ENCODE measurements at regions not wholly inside any gene's neighbourhood (a gene's known extent, or its start where the extent isn't known, plus 50 kb on each side); places are given as distances from the start of the nearest gene placed in this dataset.

- DNase-seq (ENCODE audit: low read depth) = no peak
- TF ChIP-seq CTCF (conservative IDR thresholded peaks at IDR 0.05; ENCODE audit: low read depth, low read length) = no peak
Measured at GRCh38 chr1:30609999-30610345, 113.4 kb downstream of the MATN1 start.

GRCh38 chr1:30609336-30609998 lies 113.9 kb downstream of the MATN1 start:
- H3K4me3 ChIP-seq (ENCODE audit: low read depth, low read length) = no peak overlapping the region
- no peak for TF ChIP-seq CTCF (conservative IDR thresholded peaks at IDR 0.05; ENCODE audit: low read depth, low read length)
- no peak for DNase-seq (ENCODE audit: low read depth)

More at GRCh38 chr1:30609999-30610345, 113.4 kb downstream of the MATN1 start:
- no peak overlapping the region for H3K4me3 ChIP-seq (ENCODE audit: low read depth, low read length)

- no peak for DNase-seq (ENCODE audit: low read depth)
- no peak for TF ChIP-seq CTCF (conservative IDR thresholded peaks at IDR 0.05; ENCODE audit: low read depth, low read length)
- no peak overlapping the region for H3K4me3 ChIP-seq (ENCODE audit: low read depth, low read length)
Measured at GRCh38 chr1:30607723-30608122, 115.7 kb downstream of the MATN1 start.

DNA sequence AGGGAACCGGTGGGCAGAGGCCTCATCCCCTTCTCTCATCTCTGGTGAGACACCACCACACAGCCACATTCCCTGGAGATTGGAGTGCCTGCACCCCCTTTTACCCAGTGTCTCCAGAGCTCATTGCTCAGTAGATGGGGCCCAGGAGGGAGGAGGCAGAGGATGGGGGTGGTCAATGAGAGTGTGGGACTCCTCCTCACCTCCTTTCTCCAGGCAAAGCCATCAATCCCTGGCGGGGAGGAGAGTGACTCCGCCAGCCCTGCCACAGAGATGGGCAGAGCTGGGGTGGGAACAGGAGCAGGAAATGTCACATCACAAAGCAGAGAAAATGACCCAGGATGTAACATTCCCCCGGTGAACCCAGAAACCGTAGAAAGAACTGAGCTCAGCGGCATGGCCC lies 117.2 kb downstream of the MATN1 start:
- DNase-seq (ENCODE audit: low read depth) = no peak
- TF ChIP-seq CTCF (conservative IDR thresholded peaks at IDR 0.05; ENCODE audit: low read depth, low read length) = no peak
- H3K4me3 ChIP-seq (ENCODE audit: low read depth, low read length) = no peak overlapping the region

GRCh38 chr1:30605441-30605920 lies 117.9 kb downstream of the MATN1 start:
- TF ChIP-seq CTCF (conservative IDR thresholded peaks at IDR 0.05; ENCODE audit: low read depth, low read length) = no peak
- no peak overlapping the region for H3K4me3 ChIP-seq (ENCODE audit: low read depth, low read length)

DNA sequence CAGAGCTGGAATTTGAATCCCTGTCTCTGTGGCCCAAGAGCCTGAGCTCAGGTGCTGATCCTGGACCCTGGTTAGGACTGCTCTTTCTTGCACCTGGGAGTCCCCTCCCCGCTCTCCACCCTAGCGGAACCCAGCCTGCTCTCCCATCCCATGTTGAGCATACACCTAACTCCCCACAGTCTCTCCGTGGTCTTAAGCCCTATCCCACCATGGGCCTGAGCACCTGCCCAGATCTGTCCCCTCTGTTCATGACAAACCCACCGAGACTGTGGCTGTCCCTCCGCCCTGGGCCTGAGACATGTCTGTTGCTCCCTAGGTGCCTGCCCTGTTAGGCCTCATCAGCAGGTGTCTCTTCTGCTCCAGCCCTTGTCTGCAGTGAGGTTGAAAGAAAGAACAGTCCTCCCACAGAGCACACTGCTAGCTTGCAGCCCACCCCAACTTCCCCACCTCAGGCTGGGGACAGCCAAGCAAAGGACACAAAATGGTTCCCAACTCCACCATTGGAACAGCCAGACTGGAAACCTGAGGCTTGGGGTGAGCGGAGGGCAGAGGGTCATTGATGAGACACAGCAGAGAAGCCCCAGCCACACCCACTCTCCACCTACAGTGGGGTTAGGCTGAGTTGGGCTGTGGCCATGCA lies 118.5 kb downstream of the MATN1 start:
- TF ChIP-seq CTCF (conservative IDR thresholded peaks at IDR 0.05; ENCODE audit: low read depth, low read length) = no peak
- no peak for DNase-seq (ENCODE audit: low read depth)

More at GRCh38 chr1:30605441-30605920, 117.9 kb downstream of the MATN1 start:
- DNase-seq (ENCODE audit: low read depth) = no peak

More for the DNA sequence above, 118.5 kb downstream of the MATN1 start:
- H3K4me3 ChIP-seq (ENCODE audit: low read depth, low read length) = no peak overlapping the region

Measured in epithelial cell of proximal tubule (primary cell).